ENCODE measurements at regions not wholly inside any gene's neighbourhood (a gene's known extent, or its start where the extent isn't known, plus 50 kb on each side); places are given as distances from the start of the nearest gene placed in this dataset.

- TF ChIP-seq CTCF (tag by site-specific recombination; IDR thresholded peaks at IDR 0.05) (no peak), REST (tag by site-specific recombination; IDR thresholded peaks at IDR 0.05) (no peak), SCRT2 (tag by site-specific recombination; IDR thresholded peaks at IDR 0.05) (peak; percentile 83), ZNF239 (tag by site-specific recombination; IDR thresholded peaks at IDR 0.05) (no peak), ZNF214 (tag by site-specific recombination; IDR thresholded peaks at IDR 0.05; ENCODE audit: borderline replicate concordance) (no peak)
These were observed 96.2 kb upstream of the PDE1A start for GRCh38 chr2:182522972-182523473.

Data from HEK293 (cell line).